Transverse colon (tissue), 3 donors: ENCODE measurements at regions not wholly inside any gene's neighbourhood (a gene's known extent, or its start where the extent isn't known, plus 50 kb on each side); places are given as distances from the start of the nearest gene placed in this dataset.

Source experiments
- CTCF ChIP-seq, 5 experiments: fragments of 200-600 bp in 3 of 5; fragments of 450-650 bp in 2 of 5; sonication (generic) in 3 of 5; IDR thresholded peaks; 1 replicate in 2 of 5; 2 replicates in 3 of 5; pipeline ENCODE4 v1.5.1; 2016 to 2017; ENCODE audit warnings: antibody characterized with exemption in 5 of 5, inconsistent platforms in 3 of 5, mild to moderate bottlenecking in 2 of 5, moderate library complexity in 1 of 5
- POLR2A ChIP-seq: fragments of 450-650 bp; IDR thresholded peaks from one replicate; pipeline ENCODE4 v1.6.1; 2016; ENCODE audit warnings: antibody characterized with exemption, mild to moderate bottlenecking, moderate library complexity

GRCh38 chr12:24719293-24719721 is 229.6 kb downstream of the BCAT1 start:
- no peak for TF ChIP-seq CTCF (IDR thresholded peaks at IDR 0.05)
- no peak for TF ChIP-seq POLR2A
